NCI-H1436 (cell line): ENCODE measurements at regions not wholly inside any gene's neighbourhood (a gene's known extent, or its start where the extent isn't known, plus 50 kb on each side); places are given as distances from the start of the nearest gene placed in this dataset.

Experiments
- DNase-seq: peaks from one replicate; lab custom pipeline; 2025; lab: John Stamatoyannopoulos, UW

DNA sequence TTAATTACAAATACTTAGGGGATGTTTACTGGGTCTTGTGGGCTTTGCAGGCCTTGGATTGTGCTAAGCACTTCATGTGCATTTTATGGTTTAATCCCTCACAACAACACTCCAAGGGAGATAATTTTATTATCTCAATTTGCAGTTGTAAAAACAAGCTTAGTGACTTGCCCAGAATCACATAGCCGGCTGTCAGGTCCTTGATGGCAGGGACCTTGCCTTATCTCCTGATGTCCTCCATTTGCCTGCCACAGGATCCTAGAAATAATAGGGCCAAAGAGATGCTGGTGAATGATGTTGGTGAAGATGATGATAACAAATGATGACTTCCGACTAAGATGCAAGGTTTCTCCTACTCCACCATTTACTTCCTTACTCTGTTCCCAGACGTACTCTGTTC lies 385.4 kb downstream of the TMEM135 start:
- no peak for DNase-seq

DNA sequence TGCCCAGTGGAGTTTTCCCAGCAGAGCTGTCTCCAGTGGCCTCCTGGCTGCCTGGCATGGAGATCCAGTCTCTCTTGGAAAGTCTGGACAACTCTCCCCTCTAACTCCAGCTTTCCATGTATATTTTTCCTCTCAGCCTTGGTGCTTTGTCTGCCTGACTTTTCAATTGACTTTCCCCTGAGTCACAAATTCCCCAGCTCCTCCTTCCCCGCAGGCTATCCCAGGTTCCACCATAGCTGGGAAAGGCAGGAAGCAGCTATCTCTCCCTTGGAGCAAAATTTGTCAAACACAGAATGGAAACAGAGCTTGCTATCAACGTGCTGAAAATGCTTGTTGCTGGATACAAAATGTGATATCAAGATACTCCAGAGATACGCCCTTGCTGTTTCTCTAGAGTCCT lies 384.8 kb downstream of the TMEM135 start:
- DNase-seq = no peak

DNA sequence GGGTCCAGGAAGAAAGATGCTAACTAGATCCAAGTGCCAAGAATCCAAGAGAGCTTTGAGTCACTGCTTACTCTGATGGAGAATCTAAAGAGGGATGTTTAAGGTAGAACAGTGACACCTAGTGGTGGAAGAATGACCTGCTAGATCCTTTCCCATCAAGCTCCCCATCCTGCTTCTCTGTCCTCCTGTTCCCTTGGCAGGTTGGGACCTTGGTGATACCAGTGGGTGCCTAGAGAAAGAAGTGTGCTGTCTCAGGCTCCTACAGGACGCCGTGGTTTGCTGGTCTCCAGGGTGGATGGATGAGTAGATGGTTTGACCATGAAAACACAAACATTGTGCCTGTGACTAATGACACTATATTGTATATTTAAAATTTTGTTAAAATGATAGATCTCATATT lies 383.7 kb downstream of the TMEM135 start:
- DNase-seq = peak; percentile 70

DNA sequence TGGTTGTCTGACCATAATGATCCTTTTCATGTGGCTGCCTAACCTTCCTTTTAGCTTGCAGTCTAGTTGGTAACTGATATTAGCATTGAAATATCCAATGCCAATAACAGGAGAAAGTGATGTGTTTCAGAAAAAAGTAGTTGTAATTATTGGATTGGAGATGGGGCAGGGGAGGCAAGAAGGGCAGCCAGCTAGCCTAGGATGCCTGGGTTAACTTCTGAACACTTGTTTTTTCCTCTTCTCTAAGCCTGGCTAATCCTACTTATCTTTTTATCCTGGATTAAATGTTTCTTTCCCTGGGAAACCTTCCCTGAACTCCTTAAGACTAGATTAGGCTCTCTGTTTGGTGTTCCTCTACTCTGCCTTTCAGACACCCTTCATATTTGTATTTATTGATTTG lies 380.2 kb downstream of the TMEM135 start:
- DNase-seq = no peak

DNA sequence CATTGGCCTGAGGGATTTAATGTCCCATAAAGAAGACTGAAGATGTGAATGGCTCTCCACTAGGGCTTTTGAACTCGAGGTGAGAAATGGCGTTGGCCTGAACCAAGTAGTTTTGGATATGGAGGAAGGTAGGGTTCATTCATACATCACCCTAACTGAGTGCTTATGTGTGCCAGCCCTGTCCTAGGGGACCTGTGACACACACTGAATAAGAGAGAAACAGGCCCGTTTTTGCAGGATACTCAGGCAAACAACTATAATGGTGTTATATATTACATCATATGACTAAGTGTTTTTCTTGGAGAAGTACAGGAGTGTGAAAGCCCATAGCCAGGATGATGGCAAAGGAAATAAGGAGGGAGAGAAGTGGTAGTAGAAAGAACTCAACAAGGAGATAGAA lies 368.1 kb downstream of the TMEM135 start:
- DNase-seq = no peak

DNA sequence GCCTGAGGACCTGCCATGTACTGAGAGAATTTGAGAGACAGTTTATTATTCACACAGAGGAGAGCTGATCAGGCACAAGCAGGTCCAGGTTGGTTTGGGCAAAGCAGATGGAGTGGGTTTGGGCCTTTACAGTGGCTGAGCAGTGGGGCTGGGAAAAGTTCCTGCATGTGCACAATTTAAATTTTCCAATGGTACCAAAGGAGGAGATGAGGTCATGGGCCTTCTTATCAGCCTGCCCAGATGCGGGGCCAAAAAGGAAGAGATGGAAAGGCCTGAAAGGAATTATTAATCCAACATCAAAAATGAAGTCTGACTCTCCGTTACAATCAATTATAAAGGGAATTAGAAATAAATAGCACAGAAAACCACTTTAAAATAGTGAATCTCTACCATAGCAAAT lies 367.6 kb downstream of the TMEM135 start:
- DNase-seq = no peak

DNA sequence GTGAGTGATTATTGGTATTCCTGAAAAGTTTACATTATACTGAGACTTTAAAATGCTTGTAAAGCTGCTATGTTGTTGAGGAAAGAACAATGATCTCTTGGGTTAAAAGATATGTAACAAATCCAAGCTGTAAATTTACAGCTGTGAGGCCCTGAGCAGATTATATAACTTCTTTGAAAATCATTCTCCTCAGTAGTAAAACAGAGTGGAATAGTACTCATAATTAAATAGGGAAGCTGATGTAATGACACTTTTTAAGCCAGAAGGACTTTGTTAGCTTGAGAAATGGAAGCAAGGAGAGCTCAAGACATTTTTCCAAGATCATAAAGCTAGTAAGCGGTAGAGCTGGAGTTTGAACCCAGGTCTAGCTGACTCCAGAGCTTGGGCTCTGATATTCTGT lies 363.9 kb downstream of the TMEM135 start:
- DNase-seq = no peak

DNA sequence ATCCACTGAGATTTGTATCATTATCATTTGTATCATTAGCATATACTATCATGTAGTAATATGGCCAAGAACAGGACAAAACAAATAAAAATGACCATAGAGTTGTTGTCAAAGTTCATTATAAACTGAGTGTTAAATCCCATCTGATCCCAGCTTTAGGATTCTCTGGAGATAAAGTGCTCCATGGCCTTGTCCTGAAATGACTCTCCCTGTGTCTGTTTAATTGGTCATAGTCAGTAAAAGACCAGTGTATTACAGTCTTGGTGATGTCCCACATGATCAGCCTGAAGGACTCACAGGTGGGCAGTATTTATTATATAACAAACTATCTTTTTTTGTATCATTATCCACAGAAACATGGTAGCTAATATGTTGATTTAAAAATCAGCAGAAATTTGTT lies 361.6 kb downstream of the TMEM135 start:
- no peak for DNase-seq

DNA sequence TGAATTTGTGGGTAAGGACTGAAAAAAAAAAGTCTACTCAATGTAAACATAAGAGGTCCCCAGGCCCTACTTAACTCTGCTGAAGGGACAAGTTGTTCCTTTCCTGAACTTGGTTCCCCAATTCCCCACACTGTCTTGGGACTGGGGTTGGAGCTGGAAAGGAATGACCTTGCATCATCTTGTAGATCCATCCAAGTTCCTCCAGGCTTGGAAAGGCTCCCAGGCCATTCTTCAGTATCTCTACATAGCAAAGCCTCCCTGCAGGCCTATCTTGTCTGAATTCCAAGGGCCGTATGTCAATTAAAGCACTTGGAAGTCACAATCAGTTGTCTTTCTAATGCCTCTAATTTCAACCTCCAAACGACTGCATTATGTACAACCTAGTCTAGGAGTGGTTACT lies 361.2 kb downstream of the TMEM135 start:
- DNase-seq = no peak

DNA sequence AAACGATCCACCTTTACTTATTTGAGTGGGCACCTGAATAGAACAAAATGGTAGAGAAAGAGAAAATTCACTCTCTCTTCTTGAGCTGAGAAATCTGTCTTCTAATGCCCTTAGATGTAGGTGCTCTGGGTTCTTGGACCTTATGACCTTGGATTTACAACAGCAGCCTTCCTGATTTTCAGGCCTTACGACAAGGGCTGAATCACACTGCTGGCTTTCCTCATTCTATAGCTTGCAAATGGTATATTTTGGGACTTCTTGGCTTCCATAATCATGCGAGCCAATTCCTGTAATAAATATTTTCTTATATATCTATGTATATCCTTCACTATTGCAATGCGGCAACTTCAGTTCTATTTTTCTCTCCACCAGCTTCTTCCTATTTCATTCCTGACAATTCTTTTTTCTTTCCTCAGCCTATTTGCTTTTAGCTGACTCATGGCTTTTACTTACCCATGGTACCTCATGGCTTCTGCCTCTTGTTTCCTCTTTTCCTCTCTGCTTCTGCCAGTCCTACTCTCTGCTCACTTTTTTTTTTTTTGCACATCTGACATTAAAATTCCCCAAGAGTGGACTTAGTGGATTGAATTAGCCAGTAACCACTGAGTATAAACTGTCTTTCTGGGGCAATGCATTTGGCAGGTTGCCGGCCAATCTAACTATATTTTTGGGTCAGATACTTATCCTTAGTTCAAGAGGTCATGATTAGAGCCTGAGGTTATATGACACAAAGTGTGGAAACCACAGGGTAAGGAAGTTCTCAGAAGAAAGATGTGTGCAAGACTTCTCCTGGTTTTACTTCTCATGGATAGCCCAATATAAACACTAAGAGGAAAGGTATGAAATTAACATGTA lies 359.5 kb downstream of the TMEM135 start:
- no peak for DNase-seq

DNA sequence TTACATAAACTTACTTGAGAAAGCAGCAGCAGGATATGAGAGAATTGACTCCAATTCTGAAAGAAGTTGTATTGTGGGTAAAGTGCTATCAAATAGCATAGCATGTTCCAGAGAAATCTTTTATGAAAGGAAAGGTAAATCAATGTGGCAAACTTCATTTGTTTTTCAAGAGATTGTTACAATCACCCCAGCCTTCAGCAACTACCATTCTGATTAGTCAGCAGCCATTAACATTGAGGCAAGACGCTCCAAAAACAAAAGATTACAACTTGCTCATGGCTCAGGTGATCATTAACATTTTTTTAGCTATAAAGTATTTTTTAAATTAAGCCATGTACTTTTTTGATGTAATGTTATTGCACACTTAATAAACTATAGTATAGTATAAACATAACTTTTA lies 357.2 kb downstream of the TMEM135 start:
- no peak for DNase-seq

DNA sequence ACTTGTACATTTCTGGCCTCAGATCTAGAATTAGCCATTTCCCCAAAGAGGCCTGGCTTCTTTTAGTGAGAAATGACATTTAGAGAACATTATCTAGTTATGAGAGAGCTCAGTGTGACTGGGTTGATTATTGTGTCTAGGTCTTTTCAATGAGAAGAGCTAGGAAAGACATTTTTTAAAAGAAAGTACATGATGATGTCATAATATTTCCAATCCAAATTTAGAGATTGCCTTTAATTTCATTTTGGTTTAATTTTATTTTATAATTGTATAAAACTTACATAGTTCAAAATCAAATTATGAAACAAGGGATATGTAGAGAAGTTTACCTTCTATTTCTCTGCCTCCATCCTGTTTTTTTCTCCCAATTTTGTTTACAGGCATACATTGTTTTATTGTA lies 354.9 kb downstream of the TMEM135 start:
- no peak for DNase-seq

DNA sequence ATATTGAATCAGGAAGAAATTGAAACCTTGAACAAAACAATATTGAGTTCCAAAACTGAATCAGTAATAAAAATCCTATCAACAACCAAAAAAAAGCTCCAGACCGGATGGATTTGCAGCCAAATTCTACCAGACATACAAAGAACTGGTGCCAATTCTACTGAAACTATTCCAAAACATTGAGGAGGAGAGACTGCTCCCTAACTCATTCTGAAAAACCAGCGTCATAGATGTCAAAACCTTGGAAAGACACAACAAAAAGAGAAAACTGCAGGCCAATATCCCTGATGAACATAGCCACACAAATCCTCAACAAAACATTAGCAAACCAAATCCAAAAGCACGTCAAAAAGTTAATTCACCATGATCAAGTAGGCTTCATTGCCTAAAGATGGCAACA lies 353.8 kb downstream of the TMEM135 start:
- DNase-seq = no peak

DNA sequence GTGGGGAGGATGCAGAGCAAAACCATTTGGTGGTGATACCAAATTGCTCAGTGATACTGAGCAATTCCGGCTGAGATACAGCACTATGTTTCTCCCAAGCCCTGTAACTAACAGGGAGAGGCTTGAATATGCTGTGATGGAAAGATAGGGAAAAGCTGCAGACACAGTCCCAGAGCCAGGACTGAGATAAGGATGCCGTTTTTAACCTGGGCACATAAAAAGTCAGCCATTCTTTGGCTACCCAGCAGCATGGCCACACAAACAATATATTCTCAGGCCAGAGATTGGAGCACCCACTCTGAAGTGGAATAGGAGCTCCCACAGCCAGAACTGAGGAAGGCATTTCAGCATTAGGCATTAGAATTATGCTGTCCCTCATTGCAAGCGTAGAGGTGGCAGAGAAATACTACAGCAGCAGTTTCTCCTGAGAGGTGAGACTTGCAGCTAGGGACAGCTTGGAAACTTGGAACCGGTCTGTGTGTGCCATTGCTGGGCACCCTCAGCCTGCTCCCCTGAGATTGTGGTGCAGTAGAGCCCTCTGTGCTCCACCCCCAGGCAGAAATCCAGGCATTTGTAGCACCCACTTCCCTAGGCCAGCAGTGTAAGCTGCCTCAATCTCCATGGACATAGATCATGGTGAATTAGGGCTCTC lies 346.5 kb downstream of the TMEM135 start:
- DNase-seq = no peak

DNA sequence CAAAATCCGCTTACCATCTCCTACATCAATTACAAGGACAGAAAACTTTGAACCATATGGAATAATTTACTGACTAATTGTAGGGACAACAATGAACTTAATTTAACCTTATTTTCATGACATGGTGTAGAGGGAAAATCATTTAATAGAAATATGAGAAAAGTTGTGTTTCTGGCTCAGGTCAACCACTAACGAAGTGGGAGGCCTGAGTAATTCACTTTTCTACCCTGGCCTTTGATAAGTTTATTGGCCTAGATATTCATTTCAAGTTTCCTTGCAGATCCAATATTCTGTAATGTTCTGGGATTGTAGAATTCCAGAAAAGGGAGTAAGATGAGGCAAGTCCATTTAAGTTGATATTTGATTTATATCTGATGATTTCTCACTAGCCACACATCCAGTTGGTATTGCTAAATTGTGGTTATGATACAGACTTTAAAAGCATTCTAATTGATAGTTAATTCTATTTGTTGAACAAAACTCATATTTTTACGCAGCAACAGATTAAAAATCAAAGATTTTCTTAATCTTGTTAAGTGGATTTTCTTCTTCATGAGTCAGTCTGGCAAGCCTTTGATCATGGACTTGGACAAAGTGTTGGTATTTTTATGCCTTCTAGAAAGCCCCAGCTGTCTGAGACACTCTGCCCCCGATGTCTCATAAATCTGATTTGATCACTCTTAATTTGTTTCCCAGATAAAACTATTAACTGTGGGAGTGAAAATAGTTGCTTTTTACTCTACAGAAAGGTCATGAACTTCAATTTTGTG lies 336.5 kb downstream of the TMEM135 start:
- DNase-seq = no peak
